ENCODE measurements at regions not wholly inside any gene's neighbourhood (a gene's known extent, or its start where the extent isn't known, plus 50 kb on each side); places are given as distances from the start of the nearest gene placed in this dataset.

DNA sequence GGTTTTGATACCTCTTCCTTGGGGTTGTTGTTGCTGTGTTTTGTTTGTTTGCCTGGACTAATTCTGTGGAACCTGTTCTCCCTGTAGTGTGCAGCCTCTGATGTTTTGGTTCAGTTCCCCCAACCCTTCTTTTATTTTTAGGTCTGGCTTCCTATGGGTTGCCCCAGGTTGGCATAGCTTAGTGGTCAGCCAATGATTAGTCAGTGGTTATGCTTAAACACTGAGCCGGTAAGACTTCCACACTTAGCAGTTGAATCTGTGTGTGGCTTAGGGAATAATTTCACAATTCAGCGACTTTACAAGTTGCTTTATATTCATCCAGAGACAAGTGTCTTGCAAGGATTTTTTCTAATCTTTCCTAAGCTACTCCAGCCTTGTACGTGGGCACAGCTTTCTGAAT lies 78.6 kb upstream of the CLPB start:
- TF ChIP-seq, protein P1, sequence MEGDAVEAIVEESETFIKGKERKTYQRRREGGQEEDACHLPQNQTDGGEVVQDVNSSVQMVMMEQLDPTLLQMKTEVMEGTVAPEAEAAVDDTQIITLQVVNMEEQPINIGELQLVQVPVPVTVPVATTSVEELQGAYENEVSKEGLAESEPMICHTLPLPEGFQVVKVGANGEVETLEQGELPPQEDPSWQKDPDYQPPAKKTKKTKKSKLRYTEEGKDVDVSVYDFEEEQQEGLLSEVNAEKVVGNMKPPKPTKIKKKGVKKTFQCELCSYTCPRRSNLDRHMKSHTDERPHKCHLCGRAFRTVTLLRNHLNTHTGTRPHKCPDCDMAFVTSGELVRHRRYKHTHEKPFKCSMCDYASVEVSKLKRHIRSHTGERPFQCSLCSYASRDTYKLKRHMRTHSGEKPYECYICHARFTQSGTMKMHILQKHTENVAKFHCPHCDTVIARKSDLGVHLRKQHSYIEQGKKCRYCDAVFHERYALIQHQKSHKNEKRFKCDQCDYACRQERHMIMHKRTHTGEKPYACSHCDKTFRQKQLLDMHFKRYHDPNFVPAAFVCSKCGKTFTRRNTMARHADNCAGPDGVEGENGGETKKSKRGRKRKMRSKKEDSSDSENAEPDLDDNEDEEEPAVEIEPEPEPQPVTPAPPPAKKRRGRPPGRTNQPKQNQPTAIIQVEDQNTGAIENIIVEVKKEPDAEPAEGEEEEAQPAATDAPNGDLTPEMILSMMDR (IDR thresholded peaks at IDR 0.05): no peak
- no peak for TF ChIP-seq POLR2AphosphoS5 (IDR thresholded peaks at IDR 0.05; ENCODE audit: insufficient read depth in 1 of 2, low read depth in 1 of 2)
- no peak for TF ChIP-seq POLR2A (IDR thresholded peaks at IDR 0.05)

Data from vagina (tissue), 2 donors.